NCI-H2196 (cell line): ENCODE measurements at regions not wholly inside any gene's neighbourhood (a gene's known extent, or its start where the extent isn't known, plus 50 kb on each side); places are given as distances from the start of the nearest gene placed in this dataset.
"Not testable (repeated sequence)": the region's sequence is repeated elsewhere in the genome, so short reads cannot be mapped to it uniquely, and the experiment has no call there.

Experiments
- DNase-seq: peaks from one replicate; lab custom pipeline; 2025; ENCODE audit not compliant: unreplicated experiment; lab: John Stamatoyannopoulos, UW

DNA sequence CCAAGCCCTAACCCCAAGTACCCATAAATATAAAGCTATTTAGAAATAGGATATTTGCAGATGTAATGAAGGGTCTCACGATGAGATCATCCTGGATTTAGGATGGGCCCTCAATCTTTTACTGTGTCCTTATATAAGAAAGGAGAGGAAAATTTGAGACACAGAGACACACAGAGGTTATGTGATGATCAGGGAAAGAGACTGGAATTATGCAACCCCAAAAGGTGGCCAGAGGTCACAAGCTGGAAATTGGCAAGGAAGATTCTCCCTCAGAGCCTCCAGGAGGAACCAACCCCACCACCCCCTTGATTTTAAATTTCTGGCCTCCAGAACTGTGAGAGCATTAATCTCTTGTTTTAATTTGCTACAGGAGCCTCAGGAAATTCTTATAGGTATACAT lies 334.9 kb upstream of the PRICKLE1 start:
- DNase-seq = no peak

GRCh38 chr12:42923583-42923982 lies 334.0 kb upstream of the PRICKLE1 start:
- no peak for DNase-seq

DNA sequence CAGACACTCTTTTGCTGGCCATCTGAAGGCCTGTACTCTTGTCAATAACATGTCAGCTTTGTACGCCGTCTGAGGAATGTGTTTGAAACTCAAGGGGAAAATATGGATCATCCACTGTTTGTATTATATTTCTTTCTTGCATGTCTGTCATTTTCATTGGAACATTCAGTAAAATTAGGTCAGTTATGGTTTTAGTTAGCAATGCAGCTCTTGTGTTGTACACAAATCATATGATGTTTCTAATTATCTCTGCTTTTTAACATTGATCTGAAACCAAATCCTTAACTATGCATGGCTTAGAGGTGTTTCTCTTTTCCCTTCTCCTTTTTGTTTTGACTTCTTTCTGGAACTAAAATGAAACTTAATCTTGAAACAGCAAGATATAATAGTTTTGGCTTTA lies 333.6 kb upstream of the PRICKLE1 start:
- no peak for DNase-seq

DNA sequence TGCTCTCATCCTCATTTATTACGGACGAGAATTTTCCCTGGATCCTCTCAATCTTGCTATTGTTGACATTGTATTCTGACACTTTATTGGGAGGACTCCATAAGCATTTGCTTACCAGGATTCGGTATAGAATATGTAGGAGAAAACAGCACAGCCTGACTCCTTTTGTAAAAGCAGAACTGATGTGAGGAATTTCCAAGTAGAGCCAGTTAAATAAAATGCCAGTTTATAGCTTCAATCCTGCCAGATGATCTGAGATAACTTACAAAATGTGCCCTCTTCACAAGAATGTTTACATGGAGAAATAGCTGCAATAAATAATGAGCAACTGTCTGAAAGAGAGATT lies 332.9 kb upstream of the PRICKLE1 start:
- DNase-seq = no peak

GRCh38 chr12:42921741-42922504 lies 332.4 kb upstream of the PRICKLE1 start:
- DNase-seq = no peak

GRCh38 chr12:42919691-42920090 lies 330.1 kb upstream of the PRICKLE1 start:
- DNase-seq = no peak

GRCh38 chr12:42918443-42918842 lies 328.9 kb upstream of the PRICKLE1 start:
- no peak for DNase-seq

DNA sequence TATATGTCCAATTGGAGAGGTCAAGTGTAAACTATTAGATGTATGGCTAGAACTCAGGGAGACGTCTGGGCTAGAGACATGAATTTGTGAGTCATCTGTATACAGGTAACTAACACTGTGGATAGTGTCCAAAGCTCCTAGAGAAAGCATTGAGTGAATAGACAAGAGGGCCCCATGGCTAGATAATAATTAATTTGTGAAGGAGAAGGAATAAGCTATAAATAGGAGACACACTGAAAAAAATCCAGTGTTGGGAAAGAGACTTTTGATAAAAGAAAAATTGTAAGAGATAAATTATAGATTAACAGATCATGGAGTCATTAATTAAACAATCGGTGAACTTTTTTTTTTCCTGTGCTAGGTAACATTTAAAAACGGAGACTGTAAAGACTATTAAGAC lies 326.6 kb upstream of the PRICKLE1 start:
- no peak for DNase-seq

- DNase-seq = no peak
Observed at GRCh38 chr12:42915426-42915825, 325.9 kb upstream of the PRICKLE1 start.

GRCh38 chr12:42912367-42912766 lies 322.8 kb upstream of the PRICKLE1 start:
- DNase-seq = no peak

DNA sequence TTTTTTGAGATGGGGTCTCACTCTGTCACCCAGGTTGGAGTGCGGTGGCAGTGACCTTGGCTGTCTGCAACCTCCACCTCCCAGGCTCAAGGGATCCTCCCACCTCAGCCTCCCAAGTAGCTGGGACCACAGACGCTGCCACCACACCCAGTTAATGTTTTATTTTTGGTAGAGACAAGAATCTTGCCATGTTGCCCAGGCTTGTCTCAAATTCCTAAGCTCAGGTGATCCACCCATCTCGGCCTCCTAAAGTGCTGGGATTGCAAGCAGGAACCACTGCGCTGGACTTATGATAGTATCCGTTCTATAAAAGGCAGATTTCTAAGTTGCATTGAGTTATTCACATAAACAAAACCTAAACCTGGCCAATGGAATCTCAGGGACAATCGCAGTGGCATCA lies 321.1 kb upstream of the PRICKLE1 start:
- DNase-seq = no peak

- DNase-seq = no peak
Observed at GRCh38 chr12:42908712-42909111, 319.2 kb upstream of the PRICKLE1 start.

GRCh38 chr12:42906801-42907200 lies 317.3 kb upstream of the PRICKLE1 start:
- DNase-seq = not testable (repeated sequence)

- DNase-seq = no peak
Observed at GRCh38 chr12:42905419-42905705, 315.8 kb upstream of the PRICKLE1 start.

- no peak for DNase-seq
Observed at GRCh38 chr12:42904683-42905418, 315.3 kb upstream of the PRICKLE1 start.

GRCh38 chr12:42903736-42904135 lies 314.2 kb upstream of the PRICKLE1 start:
- no peak for DNase-seq

DNA sequence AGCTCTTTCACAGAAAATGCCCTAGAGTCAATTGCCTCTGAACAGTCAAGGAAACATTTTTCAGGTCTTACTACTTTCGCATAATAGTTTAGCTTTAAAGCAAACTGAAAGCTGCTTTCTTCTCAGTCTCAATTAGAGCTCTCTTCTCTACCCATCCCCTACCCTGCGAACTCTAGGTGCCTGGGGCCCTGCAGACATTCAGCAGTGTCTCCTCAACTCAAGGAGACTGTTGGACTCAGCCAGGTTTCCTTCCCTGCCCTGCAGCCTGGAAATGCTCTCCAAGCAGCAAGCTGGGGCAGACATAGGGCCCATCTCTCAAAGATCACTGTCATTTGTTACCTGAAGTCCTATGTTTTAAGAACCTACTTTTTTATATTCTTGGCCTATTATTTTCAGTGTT lies 312.5 kb upstream of the PRICKLE1 start:
- no peak for DNase-seq

DNA sequence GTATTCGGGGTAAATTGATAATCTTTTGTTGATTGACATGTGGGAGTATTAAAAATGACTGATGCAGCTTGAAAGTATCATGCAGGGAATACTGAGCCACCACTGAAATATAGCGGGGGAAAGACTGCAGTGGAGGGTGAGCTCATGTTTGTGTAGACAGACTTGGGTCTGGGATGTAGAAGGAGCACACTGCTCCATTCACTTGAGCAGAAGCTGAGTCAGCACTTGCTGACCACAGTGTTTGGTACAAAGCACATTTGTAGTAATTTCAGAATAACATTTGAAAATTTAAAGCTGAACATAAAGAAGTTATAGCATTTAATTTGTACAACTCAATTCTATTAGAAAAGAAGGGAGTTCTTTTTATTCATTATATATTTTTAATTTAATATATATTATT lies 304.3 kb upstream of the PRICKLE1 start:
- no peak for DNase-seq

- DNase-seq = no peak
Observed at GRCh38 chr12:42892702-42893551, 303.4 kb upstream of the PRICKLE1 start.

DNA sequence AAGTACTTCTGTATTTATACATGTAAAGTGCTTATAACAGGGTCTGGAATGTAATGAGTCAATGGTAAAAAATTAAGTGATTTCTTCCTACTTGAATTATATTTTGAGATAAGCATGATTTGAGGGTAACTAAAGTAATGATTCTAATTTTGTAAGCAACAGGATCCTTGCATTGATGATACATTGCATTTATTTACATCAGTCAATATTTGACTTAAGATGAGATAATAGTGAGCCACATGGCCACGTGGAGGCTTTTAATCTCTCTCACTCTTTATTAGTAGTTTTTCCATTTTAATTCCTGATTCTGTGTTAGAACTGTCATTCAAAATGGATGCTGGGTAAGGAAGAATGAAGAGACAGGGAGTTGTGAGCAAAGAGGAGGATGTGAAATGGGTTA lies 298.1 kb upstream of the PRICKLE1 start:
- no peak for DNase-seq

GRCh38 chr12:42886160-42886559 lies 296.6 kb upstream of the PRICKLE1 start:
- DNase-seq = no peak

DNA sequence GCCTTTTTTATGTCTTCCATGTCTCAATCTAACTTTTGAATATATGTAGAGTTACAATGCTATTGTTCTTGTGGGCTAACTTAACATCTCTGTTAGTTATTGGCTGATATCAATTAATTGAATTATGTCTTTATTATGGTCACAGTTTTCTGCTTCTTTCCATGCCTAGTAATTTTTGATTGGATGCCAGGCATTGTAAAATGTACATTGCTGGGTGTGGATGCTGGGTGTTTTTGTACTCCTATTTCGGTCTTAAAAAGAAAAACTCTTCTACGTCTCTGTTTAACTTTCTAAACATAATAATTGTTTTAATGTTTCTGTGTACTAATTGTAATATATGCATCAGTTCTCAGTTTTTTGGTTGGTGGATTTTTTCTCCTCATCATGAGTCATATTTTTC lies 296.1 kb upstream of the PRICKLE1 start:
- DNase-seq = no peak
